HL-60 (cell line): ENCODE measurements at regions not wholly inside any gene's neighbourhood (a gene's known extent, or its start where the extent isn't known, plus 50 kb on each side); places are given as distances from the start of the nearest gene placed in this dataset.

Experiments used
- DNase-seq, 2 experiments: peaks; one replicate each; pipeline ENCODE4 v3.0.0-alpha.2; 2010 to 2020; ENCODE audit warnings: low read depth in 1 of 2, low spot score in 1 of 2
- H3K27ac ChIP-seq: fragments of 250-450 bp; sonication (Bioruptor Pico); replicated peaks from 2 replicates; pipeline ENCODE4 v1.5.1; 2020; ENCODE audit warnings: mild to moderate bottlenecking, moderate library complexity
- H3K27me3 ChIP-seq: fragments of 250-450 bp; sonication (Bioruptor Pico); 2 replicates; pipeline ENCODE4 v1.5.1; 2021; ENCODE audit warnings: mild to moderate bottlenecking, moderate library complexity; ENCODE audit not compliant: insufficient read depth, poor library complexity, severe bottlenecking
- H3K4me3 ChIP-seq: replicated peaks from 2 replicates; pipeline ENCODE4 v1.5.1; 2011; ENCODE audit warnings: mild to moderate bottlenecking, control low read depth, low read length; ENCODE audit not compliant: insufficient read depth
- GABPA ChIP-seq: IDR thresholded peaks from 2 replicates; pipeline ENCODE4 v1.6.1; 2012; ENCODE audit warnings: low read depth
- POLR2AphosphoS5 ChIP-seq: IDR thresholded peaks from 2 replicates; pipeline ENCODE4 v1.6.1; 2012; ENCODE audit warnings: low read depth
- SPI1 ChIP-seq: IDR thresholded peaks from 2 replicates; pipeline ENCODE4 v1.6.1; 2012; ENCODE audit warnings: low read depth, mild to moderate bottlenecking, borderline replicate concordance
- TF ChIP-seq, protein P1 (sequence below): IDR thresholded peaks from 2 replicates; pipeline ENCODE4 v1.6.1; 2012; ENCODE audit warnings: low read depth; ENCODE audit not compliant: insufficient replicate concordance
- TF ChIP-seq, protein P2 (sequence below): IDR thresholded peaks from one replicate; pipeline ENCODE4 v1.5.1; 2011; ENCODE audit warnings: low read length, control low read depth, inconsistent platforms; ENCODE audit not compliant: insufficient read depth

DNA sequence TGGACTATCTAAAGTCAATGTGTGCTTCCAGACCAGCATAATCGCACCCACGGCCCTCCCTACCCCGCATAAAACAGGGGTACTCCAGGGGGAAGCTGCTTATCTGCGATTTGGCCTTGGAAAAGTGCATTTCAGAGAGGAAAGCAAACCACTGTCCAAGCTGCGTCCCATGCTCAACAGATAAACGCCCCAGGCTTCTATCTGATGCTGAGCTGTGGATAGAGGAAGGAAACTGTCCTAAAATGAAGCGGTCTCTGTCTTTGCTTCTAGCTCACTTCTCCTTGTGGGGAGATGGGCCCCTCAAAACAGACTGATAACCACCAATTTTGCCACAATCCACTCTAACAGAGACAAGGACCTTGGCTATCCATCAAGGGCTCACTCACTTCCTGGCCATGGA lies 160.5 kb upstream of the TNRC6C start:
- DNase-seq = no peak
- TF ChIP-seq POLR2AphosphoS5 (no peak), SPI1 (no peak), GABPA (no peak)
- TF ChIP-seq, protein P1, sequence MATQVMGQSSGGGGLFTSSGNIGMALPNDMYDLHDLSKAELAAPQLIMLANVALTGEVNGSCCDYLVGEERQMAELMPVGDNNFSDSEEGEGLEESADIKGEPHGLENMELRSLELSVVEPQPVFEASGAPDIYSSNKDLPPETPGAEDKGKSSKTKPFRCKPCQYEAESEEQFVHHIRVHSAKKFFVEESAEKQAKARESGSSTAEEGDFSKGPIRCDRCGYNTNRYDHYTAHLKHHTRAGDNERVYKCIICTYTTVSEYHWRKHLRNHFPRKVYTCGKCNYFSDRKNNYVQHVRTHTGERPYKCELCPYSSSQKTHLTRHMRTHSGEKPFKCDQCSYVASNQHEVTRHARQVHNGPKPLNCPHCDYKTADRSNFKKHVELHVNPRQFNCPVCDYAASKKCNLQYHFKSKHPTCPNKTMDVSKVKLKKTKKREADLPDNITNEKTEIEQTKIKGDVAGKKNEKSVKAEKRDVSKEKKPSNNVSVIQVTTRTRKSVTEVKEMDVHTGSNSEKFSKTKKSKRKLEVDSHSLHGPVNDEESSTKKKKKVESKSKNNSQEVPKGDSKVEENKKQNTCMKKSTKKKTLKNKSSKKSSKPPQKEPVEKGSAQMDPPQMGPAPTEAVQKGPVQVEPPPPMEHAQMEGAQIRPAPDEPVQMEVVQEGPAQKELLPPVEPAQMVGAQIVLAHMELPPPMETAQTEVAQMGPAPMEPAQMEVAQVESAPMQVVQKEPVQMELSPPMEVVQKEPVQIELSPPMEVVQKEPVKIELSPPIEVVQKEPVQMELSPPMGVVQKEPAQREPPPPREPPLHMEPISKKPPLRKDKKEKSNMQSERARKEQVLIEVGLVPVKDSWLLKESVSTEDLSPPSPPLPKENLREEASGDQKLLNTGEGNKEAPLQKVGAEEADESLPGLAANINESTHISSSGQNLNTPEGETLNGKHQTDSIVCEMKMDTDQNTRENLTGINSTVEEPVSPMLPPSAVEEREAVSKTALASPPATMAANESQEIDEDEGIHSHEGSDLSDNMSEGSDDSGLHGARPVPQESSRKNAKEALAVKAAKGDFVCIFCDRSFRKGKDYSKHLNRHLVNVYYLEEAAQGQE = no peak
- TF ChIP-seq, protein P2, sequence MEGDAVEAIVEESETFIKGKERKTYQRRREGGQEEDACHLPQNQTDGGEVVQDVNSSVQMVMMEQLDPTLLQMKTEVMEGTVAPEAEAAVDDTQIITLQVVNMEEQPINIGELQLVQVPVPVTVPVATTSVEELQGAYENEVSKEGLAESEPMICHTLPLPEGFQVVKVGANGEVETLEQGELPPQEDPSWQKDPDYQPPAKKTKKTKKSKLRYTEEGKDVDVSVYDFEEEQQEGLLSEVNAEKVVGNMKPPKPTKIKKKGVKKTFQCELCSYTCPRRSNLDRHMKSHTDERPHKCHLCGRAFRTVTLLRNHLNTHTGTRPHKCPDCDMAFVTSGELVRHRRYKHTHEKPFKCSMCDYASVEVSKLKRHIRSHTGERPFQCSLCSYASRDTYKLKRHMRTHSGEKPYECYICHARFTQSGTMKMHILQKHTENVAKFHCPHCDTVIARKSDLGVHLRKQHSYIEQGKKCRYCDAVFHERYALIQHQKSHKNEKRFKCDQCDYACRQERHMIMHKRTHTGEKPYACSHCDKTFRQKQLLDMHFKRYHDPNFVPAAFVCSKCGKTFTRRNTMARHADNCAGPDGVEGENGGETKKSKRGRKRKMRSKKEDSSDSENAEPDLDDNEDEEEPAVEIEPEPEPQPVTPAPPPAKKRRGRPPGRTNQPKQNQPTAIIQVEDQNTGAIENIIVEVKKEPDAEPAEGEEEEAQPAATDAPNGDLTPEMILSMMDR = no peak
- Histone ChIP-seq H3K27me3 (peaks cover 4% of the 10 kb centered on the region), H3K4me3 (no peak overlapping the region), H3K27ac (no peak overlapping the region)

DNA sequence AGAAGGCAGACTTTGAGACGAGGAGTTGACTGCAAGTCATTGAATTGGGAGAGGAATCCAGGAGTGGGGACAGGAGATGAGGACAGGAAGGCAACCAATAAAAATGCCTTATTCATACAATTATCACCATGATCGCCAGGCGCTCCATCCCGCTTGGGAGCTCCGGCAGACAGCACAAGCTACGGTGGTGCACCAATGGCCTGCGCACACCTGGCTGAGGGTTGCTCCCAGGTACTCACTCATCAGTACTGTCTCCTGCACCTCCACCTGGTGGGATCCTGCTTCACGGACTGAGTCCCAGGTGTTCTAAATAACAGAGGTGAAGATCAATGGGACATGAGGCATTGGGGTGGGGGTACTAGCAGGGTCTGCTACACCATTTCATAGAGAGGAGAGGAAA lies 160.0 kb upstream of the TNRC6C start:
- DNase-seq = no peak
- no peak overlapping the region for H3K27ac ChIP-seq
- TF ChIP-seq SPI1 (no peak), POLR2AphosphoS5 (no peak), GABPA (no peak)
- TF ChIP-seq, protein P2 = no peak
- TF ChIP-seq, protein P1 = no peak
- H3K4me3 ChIP-seq = no peak overlapping the region
- peaks cover 4% of the 10 kb centered on the region for H3K27me3 ChIP-seq

DNA sequence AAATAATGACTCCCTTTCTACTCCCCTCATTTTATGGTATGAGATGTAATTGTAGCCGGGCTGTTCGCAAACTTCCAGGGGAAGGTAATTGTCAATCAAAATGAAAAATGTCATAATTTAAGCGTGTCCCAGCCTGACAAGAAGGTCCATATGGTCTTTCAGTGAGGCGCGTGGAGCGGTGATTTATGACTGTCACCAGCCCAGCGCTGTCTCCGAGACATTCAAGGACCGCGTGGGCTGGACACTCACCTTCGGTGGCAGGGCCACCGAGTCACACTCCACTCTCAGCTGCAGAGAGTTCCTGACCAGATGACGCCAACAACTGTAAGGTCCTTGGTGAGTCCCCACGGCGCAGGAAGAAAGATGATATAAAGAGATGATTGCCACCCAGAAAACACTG lies 157.7 kb upstream of the TNRC6C start:
- TF ChIP-seq, protein P1 = no peak
- Histone ChIP-seq H3K27me3 (peaks cover 4% of the 10 kb centered on the region), H3K27ac (no peak overlapping the region), H3K4me3 (no peak overlapping the region)
- no peak for DNase-seq
